SK-N-SH (cell line): ENCODE measurements at regions not wholly inside any gene's neighbourhood (a gene's known extent, or its start where the extent isn't known, plus 50 kb on each side); places are given as distances from the start of the nearest gene placed in this dataset.
A peak's percentile ranks its signal among the peaks of the same experiment; 100 is the strongest.

Source experiments
- CTCF ChIP-seq: fragments of 200-600 bp; sonication (generic); IDR thresholded peaks from 2 replicates; pipeline ENCODE4 v1.6.1; 2017; ENCODE audit warnings: antibody characterized with exemption, mild to moderate bottlenecking, moderate library complexity
- MXI1 ChIP-seq: IDR thresholded peaks from 2 replicates; pipeline ENCODE4 v1.6.1; 2012; ENCODE audit warnings: mild to moderate bottlenecking, low read depth, low read length, improper control_type of control experiment
- POLR2AphosphoS5 ChIP-seq: IDR thresholded peaks from 2 replicates; pipeline ENCODE4 v1.6.1; 2012; ENCODE audit warnings: low read depth, low read length
- SMC3 ChIP-seq: IDR thresholded peaks from 2 replicates; pipeline ENCODE4 v1.6.1; 2012; ENCODE audit warnings: low read depth, low read length, improper control_type of control experiment
- TAF1 ChIP-seq: IDR thresholded peaks from 2 replicates; pipeline ENCODE4 v1.6.1; 2012; ENCODE audit warnings: low read depth, mild to moderate bottlenecking, low read length, moderate library complexity, borderline replicate concordance
- TCF12 ChIP-seq: IDR thresholded peaks from 2 replicates; pipeline ENCODE4 v1.4.0; 2012
- TF ChIP-seq, protein P1 (sequence below): IDR thresholded peaks from 2 replicates; pipeline ENCODE4 v1.4.0; 2012; ENCODE audit warnings: low read depth
- TF ChIP-seq, protein P2 (sequence below): fragments of 150-350 bp; IDR thresholded peaks from 2 replicates; pipeline ENCODE4 v1.6.1; 2017; ENCODE audit warnings: antibody characterized with exemption, low read length, low read depth, borderline replicate concordance

- peak; percentile 49 for TF ChIP-seq CTCF
- TF ChIP-seq, protein P1, sequence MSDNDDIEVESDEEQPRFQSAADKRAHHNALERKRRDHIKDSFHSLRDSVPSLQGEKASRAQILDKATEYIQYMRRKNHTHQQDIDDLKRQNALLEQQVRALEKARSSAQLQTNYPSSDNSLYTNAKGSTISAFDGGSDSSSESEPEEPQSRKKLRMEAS = no peak
- TF ChIP-seq, protein P2, sequence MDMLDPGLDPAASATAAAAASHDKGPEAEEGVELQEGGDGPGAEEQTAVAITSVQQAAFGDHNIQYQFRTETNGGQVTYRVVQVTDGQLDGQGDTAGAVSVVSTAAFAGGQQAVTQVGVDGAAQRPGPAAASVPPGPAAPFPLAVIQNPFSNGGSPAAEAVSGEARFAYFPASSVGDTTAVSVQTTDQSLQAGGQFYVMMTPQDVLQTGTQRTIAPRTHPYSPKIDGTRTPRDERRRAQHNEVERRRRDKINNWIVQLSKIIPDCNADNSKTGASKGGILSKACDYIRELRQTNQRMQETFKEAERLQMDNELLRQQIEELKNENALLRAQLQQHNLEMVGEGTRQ = no peak
- TF ChIP-seq MXI1 = no peak
- TF ChIP-seq SMC3 = peak; percentile 52; the same call in 1 of the 2 replicates
- TF ChIP-seq POLR2AphosphoS5 = no peak
- no peak for TF ChIP-seq TAF1
- TF ChIP-seq TCF12 = no peak
Measured at GRCh38 chr22:27331526-27332281, 469.9 kb downstream of the MN1 start.
